H1 (cell line): ENCODE measurements at regions not wholly inside any gene's neighbourhood (a gene's known extent, or its start where the extent isn't known, plus 50 kb on each side); places are given as distances from the start of the nearest gene placed in this dataset.

Experiments
- CBX5 ChIP-seq: fragments of 300-800, 300-1000 bp; sonication (generic); IDR thresholded peaks from 2 replicates; pipeline ENCODE4 v1.7.1; 2016; ENCODE audit warnings: antibody characterized with exemption, low read length, low read depth
- CHD2 ChIP-seq: IDR thresholded peaks from 2 replicates; pipeline ENCODE4 v1.6.1; 2012; ENCODE audit warnings: low read length, improper control_type of control experiment
- CTCF ChIP-seq, 3 experiments: IDR thresholded peaks; 1 replicate in 2 of 3; 2 replicates in 1 of 3; pipeline versions ENCODE4 v1.5.1 to v1.6.1; 2011; ENCODE audit warnings: low read length in 3 of 3, mild to moderate bottlenecking in 3 of 3, inconsistent platforms in 2 of 3, low read depth in 1 of 3, moderate library complexity in 1 of 3; ENCODE audit not compliant: insufficient read depth in 1 of 3; ENCODE audit errors: control extremely low read depth in 1 of 3
- E2F6 ChIP-seq: IDR thresholded peaks from 2 replicates; pipeline ENCODE4 v1.6.1; 2012; ENCODE audit warnings: inconsistent platforms
- EGR1 ChIP-seq: IDR thresholded peaks from 2 replicates; pipeline ENCODE4 v1.6.1; 2011; ENCODE audit warnings: low read depth, low read length, borderline replicate concordance
- JUN ChIP-seq: IDR thresholded peaks from 2 replicates; pipeline ENCODE4 v1.6.1; 2011; ENCODE audit warnings: low read depth, mild to moderate bottlenecking, improper control_type of control experiment, low read length
- POLR2A ChIP-seq, 2 experiments: IDR thresholded peaks; 1 replicate in 1 of 2; 2 replicates in 1 of 2; pipeline ENCODE4 v1.6.1; 2011; ENCODE audit warnings: low read depth in 2 of 2, low read length in 2 of 2, mild to moderate bottlenecking in 2 of 2; ENCODE audit errors: control extremely low read depth in 1 of 2
- POLR2AphosphoS5 ChIP-seq: IDR thresholded peaks from 2 replicates; pipeline ENCODE4 v1.6.1; 2011; ENCODE audit warnings: low read depth, low read length
- SAP30 ChIP-seq: fragments of 300-600 bp; sonication (generic); IDR thresholded peaks from 2 replicates; pipeline ENCODE4 v1.7.1; 2012; ENCODE audit warnings: low read length, moderate library complexity, mild to moderate bottlenecking, inconsistent platforms; ENCODE audit not compliant: insufficient read depth, insufficient replicate concordance
- TBP ChIP-seq: IDR thresholded peaks from 2 replicates; pipeline ENCODE4 v1.6.1; 2011; ENCODE audit warnings: low read depth, low read length, improper control_type of control experiment
- USF2 ChIP-seq: IDR thresholded peaks from 2 replicates; pipeline ENCODE4 v1.6.1; 2011; ENCODE audit warnings: low read length, improper control_type of control experiment

- TF ChIP-seq EGR1 (no peak), CTCF (IDR thresholded peaks at IDR 0.05; ENCODE audit: control extremely low read depth in 1 of 3, insufficient read depth in 1 of 3, low read depth in 1 of 3, low read length in 3 of 3) (no peak), SAP30 (no peak), E2F6 (no peak), TBP (no peak), USF2 (no peak), JUN (no peak), CHD2 (no peak), POLR2A (IDR thresholded peaks at IDR 0.05; ENCODE audit: control extremely low read depth in 1 of 2, low read depth in 2 of 2, low read length in 2 of 2) (no peak), CBX5 (no peak), POLR2AphosphoS5 (no peak)
Measured at GRCh38 chr13:37978680-37979079, 109.1 kb upstream of the TRPC4 start.
